HG03575 (cell line): ENCODE measurements at regions not wholly inside any gene's neighbourhood (a gene's known extent, or its start where the extent isn't known, plus 50 kb on each side); places are given as distances from the start of the nearest gene placed in this dataset.
A peak's percentile ranks its signal among the peaks of the same experiment; 100 is the strongest.

Experiments
- ATAC-seq: cut with Tn5 transposase; IDR thresholded peaks from one replicate; pipeline ENCODE4 v1.9.1; 2021; ENCODE audit not compliant: unreplicated experiment, insufficient number of reproducible peaks, low FRiP score; ENCODE audit errors: extremely low read depth

DNA sequence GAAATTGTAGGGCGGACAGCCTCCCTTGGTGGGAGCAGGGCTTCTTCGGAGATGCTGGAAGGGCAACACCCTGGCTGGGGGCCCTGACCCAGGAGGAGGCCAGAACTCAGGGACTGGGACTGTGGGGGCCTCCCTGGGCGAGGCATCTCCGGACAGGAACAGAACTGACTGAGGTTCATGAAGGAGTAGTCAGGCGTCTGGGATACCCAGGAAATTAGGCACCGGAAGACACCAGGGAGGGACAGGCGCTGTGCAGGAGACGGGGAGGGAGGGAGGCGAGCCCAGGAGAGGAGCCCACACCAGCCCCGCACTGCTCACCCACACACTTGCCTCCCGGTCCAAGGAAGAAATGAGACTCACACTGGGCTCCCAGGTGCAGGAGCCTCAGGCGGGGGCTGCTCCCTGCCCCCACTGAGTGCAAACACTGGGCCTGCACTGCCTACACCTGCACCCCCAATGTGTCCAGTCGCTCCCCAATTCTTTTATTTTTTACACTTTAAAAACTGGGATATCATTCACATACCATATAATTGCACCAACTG lies 262.6 kb upstream of the SFSWAP start:
- ATAC-seq, result no peak

- no peak for ATAC-seq
Observed at GRCh38 chr12:131449027-131449426, 261.9 kb upstream of the SFSWAP start.

DNA sequence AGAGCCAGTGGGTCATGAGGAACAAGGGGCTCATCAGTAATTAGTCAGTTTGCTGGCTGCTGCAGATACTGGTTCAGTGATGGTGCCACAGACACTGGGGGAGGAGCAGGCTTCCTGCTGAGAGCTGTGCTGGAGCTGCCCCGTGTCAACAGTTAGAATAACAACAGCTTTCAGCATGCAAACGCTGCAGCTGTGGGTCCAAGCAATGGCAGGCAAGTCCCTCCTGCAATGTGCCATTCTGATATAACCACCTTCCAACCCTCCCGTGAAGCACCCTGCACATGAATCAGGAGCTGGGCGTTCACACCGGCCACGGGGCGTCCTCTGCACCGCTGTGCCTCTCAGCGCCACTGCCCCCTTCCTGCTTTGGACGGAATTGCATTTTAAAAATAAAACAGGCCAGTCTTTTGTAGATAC lies 258.4 kb upstream of the SFSWAP start:
- no peak for ATAC-seq

DNA sequence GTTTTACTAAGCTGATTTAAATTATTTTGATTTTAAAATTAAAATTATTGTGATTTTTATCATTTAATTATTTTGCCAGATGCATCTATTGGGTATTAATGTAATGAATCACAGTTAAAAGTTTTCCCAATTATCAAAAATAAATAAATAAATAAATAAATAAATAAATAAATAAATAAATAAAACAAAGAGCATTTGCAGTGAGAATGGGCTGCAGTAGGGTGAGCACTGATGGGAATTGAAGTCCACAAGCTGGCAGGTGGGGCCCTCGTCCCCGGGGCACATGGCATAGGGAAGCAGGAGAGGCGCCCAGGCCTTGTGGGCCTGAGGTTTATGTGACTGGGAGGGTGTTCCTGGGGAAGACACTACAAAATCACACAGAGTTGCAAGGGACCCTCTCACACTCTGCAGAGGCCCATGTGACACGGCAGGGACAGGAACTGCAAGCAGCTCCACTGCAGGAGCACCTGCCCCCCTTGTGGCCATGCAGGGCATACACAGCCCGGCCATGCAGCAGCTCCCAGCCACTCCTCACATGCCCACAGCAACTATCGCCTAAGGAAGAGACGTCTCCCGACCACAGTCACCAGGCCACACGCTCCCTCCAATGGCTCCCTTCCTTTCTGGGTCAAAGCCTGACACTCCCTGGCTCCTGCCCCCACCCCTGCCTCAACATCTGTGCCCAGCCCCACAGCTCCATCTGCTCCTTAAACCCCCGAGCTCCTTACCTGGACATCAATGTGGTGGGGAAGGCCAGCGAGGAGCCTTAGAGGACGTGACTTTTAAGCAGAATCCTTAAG lies 256.3 kb upstream of the SFSWAP start:
- peak; percentile 61 for ATAC-seq

- ATAC-seq, result no peak
Observed at GRCh38 chr12:131455218-131455506, 255.7 kb upstream of the SFSWAP start.

DNA sequence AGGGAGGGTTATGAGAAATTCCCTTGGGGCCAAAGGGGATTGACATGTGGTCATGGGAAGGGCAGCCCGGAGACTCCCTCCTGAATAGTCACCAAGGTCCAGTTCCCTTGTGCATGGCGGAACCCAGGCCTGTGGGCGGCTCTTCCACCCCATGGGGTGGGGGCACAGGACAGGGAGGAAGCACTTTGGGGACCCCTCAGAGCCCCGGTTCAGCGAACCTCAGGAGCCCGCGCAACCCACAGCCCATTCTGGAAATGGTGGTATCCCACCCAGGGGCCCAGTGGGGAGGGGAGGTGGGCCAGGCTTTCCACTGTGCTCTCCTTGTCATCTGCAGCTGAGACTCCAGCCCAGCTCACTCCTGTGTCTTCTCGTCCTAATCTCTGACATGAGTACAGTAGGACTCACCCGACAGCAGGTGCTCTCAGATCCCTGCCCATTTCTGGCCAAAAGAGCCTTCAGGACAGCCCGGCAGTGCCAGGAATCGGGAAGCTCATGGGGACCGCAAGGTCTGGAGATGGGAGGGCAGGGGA lies 255.2 kb upstream of the SFSWAP start:
- ATAC-seq, result no peak

GRCh38 chr12:131456301-131457027 lies 254.4 kb upstream of the SFSWAP start:
- ATAC-seq, result no peak

DNA sequence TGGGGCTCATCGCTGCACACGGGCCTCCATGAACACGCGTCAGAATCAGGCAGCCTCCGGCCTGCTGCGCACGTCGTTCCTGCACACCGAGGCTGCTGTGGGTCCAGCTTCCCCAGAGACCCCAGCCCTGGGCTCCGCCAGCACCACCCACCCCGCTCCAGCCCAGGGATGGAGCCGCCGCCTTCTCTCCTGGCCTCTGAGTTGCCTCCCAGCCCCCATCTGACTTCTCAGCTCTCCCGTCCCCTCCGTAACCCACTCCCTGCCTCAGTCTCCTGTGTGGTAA lies 253.9 kb upstream of the SFSWAP start:
- no peak for ATAC-seq

DNA sequence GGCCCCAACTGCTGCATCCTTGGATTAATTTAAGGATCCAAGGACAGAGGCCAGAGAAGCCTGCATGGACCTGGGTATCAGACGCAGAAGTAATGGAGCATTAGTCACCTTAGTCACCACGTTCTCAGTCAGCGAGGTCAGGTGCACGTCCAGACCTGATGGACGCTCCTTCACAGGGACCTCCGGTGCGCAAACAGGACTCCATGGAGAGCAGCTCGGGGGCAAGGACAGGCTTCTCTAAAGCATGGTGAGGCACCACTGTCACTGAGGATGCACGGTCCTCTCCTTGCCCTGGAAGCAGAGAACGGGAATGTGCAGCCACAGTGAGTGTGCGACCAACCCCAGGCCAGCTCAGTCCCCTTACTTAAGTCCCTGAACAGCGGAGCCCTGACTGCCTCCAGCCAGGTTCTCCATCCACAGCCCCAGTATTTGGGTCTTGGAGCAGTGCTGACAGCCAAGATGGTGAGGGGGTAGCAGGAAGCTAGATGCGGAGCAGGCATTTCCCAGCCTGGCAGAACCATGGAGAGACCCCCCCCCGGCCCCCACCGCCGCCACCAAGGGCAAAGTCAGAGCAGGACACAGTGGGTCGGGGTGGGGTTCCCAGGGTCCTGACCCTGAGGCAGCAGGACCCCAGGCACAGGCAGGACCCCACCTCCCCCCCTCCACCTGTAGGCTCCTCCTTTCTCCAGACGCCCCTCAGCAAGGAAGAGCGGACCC lies 253.4 kb upstream of the SFSWAP start:
- ATAC-seq, result no peak

DNA sequence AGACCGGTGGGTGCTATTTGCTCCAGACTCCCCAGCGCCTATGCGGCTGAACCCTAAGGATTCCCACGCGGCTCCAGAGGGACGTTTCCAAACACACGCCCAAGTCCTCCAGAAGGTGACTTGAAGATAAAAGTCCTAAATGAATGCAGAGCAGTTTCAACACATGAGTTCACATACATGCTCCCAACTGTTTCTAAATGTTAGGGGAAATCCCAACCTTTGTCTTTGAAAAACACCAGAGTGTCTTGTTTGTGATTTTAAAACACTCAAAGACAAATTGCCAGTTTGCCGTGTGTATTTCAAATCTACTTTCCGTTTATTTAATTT lies 252.9 kb upstream of the SFSWAP start:
- ATAC-seq, result no peak

GRCh38 chr12:131458931-131459772 lies 251.7 kb upstream of the SFSWAP start:
- ATAC-seq, result no peak

DNA sequence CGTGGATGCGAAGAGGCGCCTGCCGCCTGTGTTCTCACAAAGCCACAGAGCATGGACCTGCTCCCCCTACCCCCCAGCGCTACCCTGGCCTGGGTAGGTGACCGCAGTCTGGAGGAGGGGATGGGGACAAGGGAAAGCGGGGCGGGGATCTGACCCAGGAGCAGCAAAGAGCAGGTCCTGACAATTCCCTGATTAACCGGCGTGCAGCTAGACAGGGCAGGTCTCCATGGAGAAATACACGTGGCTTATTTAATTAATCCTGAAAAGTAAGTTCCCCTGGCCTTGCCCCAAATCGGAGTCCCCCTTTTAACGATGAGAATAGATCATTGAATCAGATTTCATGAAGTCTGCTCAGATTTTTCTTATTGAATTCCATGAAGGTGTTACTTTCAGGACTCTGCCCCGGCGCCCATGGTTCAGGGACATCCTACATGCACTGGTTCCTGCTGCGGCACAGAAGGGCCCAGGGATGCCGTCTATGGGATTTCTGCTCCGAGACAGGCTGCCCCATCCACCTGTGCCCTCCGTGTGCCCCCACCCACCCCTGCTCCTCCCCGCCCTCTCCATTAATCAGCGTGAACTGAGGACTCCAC lies 251.0 kb upstream of the SFSWAP start:
- no peak for ATAC-seq

DNA sequence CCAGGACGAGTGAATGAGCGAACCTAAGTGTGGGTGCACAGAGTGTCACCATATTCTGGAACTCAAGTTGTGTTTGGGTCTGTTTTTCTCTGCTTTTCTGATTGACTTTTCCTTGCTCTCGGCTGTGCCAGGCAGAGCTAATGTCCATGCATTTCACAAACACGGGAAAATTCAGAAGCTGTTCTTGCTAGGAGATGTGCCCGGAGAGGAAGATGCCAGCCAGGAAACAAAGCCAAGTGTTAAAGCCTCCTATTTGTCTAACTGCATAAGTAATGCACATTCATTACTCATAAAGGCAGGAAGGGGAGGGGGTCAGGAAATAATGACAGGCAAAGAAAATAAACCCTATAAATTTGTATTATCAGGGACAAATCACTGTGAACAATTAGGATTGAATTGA lies 250.4 kb upstream of the SFSWAP start:
- ATAC-seq, result no peak

- ATAC-seq, result no peak
Observed at GRCh38 chr12:131461096-131461495, 249.8 kb upstream of the SFSWAP start.

DNA sequence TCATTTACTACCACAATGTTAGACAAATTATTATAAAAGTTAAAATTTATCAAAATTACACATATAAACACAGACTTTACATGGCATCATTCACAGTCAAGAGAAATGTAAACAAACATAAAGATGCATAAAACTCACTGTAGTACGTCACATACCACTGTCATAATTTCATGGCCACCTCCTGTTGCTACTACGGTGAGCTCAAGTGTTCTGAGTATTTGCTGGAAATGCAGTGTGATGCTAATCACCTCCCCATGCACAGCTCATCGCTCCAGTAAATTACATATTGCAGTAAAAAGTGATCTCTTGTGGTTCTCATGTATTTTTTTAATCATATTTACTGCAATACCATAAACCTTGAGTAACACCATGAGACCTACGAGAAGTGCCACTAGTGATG lies 247.7 kb upstream of the SFSWAP start:
- no peak for ATAC-seq

- no peak for ATAC-seq
Observed at GRCh38 chr12:131464081-131464480, 246.8 kb upstream of the SFSWAP start.

DNA sequence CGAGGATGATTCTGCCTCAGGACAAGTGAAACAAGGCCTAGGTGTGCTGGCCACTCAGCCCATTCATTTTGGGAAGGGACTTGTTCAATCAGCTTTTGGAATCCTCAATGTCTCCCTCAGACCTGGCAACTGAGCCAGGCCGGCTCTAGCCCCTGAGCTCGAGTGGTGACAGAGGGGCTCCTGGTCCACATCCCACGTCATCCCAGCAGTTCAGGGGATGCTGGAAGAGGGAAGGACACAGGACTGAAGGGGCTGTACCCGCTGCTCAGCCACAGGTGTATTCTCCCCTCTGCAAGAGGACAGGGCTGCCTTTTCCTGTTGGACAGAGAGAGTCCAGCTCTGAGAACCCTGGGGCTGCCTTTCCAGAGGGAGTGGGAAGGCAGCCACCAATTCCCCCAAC lies 244.6 kb upstream of the SFSWAP start:
- no peak for ATAC-seq

GRCh38 chr12:131466932-131467331 lies 244.0 kb upstream of the SFSWAP start:
- no peak for ATAC-seq

- ATAC-seq, result no peak
Observed at GRCh38 chr12:131468206-131468605, 242.7 kb upstream of the SFSWAP start.
